IMR-90 (cell line): ENCODE measurements at regions not wholly inside any gene's neighbourhood (a gene's known extent, or its start where the extent isn't known, plus 50 kb on each side); places are given as distances from the start of the nearest gene placed in this dataset.

Source experiments
- ATAC-seq: fragments of 200-7000 bp; cut with Tn5 transposase; 2 replicates; pipeline ENCODE4 v1.9.1; 2020; ENCODE audit warnings: low read depth, mild to moderate bottlenecking, moderate library complexity
- BruUV-seq: library from RNA; stranded (reverse); fragments of 400-500 nt; replicated peaks from 2 replicates; lab custom pipeline; 2021; lab: Mats Ljungman, UMichigan
- CTCF ChIA-PET: fragments of 300-600 bp; formaldehyde crosslinking; extraction: SDS; loops from one replicate; lab custom pipeline; 2021; ENCODE audit warnings: antibody characterized with exemption; lab: Yijun Ruan, JAX
- POLR2A ChIA-PET: fragments of 300-600 bp; sonication (Branson Sonifier 250); formaldehyde crosslinking; loops from one replicate; lab custom pipeline; 2022; ENCODE audit warnings: antibody characterized with exemption; ENCODE audit not compliant: unreplicated experiment; lab: Charles Lee
- DNase-seq: peaks from one replicate; pipeline ENCODE4 v3.0.0; 2013
- H2AFZ ChIP-seq: replicated peaks from 2 replicates; pipeline ENCODE3; 2013; ENCODE audit warnings: low read length, mild to moderate bottlenecking; ENCODE audit not compliant: poor library complexity
- H2AK5ac ChIP-seq: 2 replicates; pipeline ENCODE4 v1.6.1; 2013; ENCODE audit warnings: low read depth, low read length, inconsistent platforms
- H2AK9ac ChIP-seq: replicated peaks from 2 replicates; pipeline ENCODE3; 2013; ENCODE audit warnings: mild to moderate bottlenecking, low read depth, low read length, moderate library complexity; ENCODE audit not compliant: poor library complexity
- H2BK120ac ChIP-seq: 2 replicates; pipeline ENCODE4 v1.6.1; 2013; ENCODE audit warnings: low read depth, low read length, inconsistent platforms
- H2BK15ac ChIP-seq: 3 replicates; pipeline ENCODE4 v1.6.1; 2013; ENCODE audit warnings: low read depth, low read length, inconsistent platforms
- H2BK20ac ChIP-seq: 2 replicates; pipeline ENCODE4 v1.6.1; 2013; ENCODE audit warnings: low read depth, mild to moderate bottlenecking, inconsistent platforms, low read length, moderate library complexity
- H2BK5ac ChIP-seq: 2 replicates; pipeline ENCODE4 v1.6.1; 2013; ENCODE audit warnings: mild to moderate bottlenecking, low read depth, low read length, inconsistent platforms; ENCODE audit not compliant: poor library complexity, severe bottlenecking
- H3K14ac ChIP-seq: replicated peaks from 2 replicates; pipeline ENCODE4 v1.6.1; 2013; ENCODE audit warnings: low read depth, low read length, inconsistent platforms
- H3K18ac ChIP-seq: 2 replicates; pipeline ENCODE4 v1.6.1; 2013; ENCODE audit warnings: low read depth, low read length, control low read depth
- H3K23ac ChIP-seq: 2 replicates; pipeline ENCODE4 v1.6.1; 2013; ENCODE audit warnings: low read depth, low read length, inconsistent platforms
- H3K27ac ChIP-seq: 2 replicates; pipeline ENCODE4 v1.5.1; 2013; ENCODE audit warnings: mild to moderate bottlenecking, control low read depth, low read length; ENCODE audit not compliant: insufficient read depth
- H3K27me3 ChIP-seq: 2 replicates; pipeline ENCODE4 v1.6.1; 2013; ENCODE audit warnings: low read length; ENCODE audit not compliant: control insufficient read depth, insufficient read depth
- H3K36me3 ChIP-seq: 2 replicates; pipeline ENCODE4 v1.6.1; 2013; ENCODE audit warnings: low read length, mixed read lengths; ENCODE audit not compliant: control insufficient read depth, insufficient read depth
- H3K4ac ChIP-seq: 2 replicates; pipeline ENCODE4 v1.6.1; 2013; ENCODE audit warnings: low read depth, low read length, inconsistent platforms
- H3K4me1 ChIP-seq: 2 replicates; pipeline ENCODE4 v1.6.1; 2013; ENCODE audit warnings: low read length, mixed read lengths; ENCODE audit not compliant: control insufficient read depth, insufficient read depth
- H3K4me2 ChIP-seq: 2 replicates; pipeline ENCODE4 v1.6.1; 2013; ENCODE audit warnings: low read depth, mild to moderate bottlenecking, control low read depth, low read length, moderate library complexity
- H3K4me3 ChIP-seq: 2 replicates; pipeline ENCODE4 v1.5.1; 2013; ENCODE audit warnings: low read depth, mild to moderate bottlenecking, control low read depth, low read length, moderate library complexity; ENCODE audit not compliant: insufficient read depth
- H3K56ac ChIP-seq: 2 replicates; pipeline ENCODE4 v1.6.1; 2013; ENCODE audit warnings: low read length, inconsistent platforms; ENCODE audit not compliant: insufficient read depth; ENCODE audit errors: extremely low read depth
- H3K79me1 ChIP-seq, 2 experiments: 2 replicates each; pipeline ENCODE4 v1.6.1; 2013; ENCODE audit warnings: low read length in 2 of 2, inconsistent platforms in 1 of 2, low read depth in 1 of 2
- H3K9ac ChIP-seq: 2 replicates; pipeline ENCODE4 v1.6.1; 2013; ENCODE audit warnings: low read depth, low read length, control low read depth
- H3K9me1 ChIP-seq: 2 replicates; pipeline ENCODE4 v1.6.1; 2013; ENCODE audit warnings: low read length, inconsistent platforms; ENCODE audit not compliant: insufficient read depth
- H3K9me3 ChIP-seq: 2 replicates; pipeline ENCODE4 v1.6.1; 2013; ENCODE audit warnings: low read length; ENCODE audit not compliant: control insufficient read depth, insufficient read depth
- H4K20me1 ChIP-seq: 2 replicates; pipeline ENCODE4 v1.6.1; 2013; ENCODE audit warnings: low read length, inconsistent platforms; ENCODE audit not compliant: insufficient read depth
- H4K5ac ChIP-seq: 2 replicates; pipeline ENCODE4 v1.6.1; 2013; ENCODE audit warnings: mild to moderate bottlenecking, low read depth, low read length, control low read depth
- H4K8ac ChIP-seq, 2 experiments: 2 replicates each; pipeline ENCODE4 v1.6.1; 2013; ENCODE audit warnings: low read depth in 2 of 2, low read length in 2 of 2, control low read depth in 1 of 2, inconsistent platforms in 1 of 2
- H4K91ac ChIP-seq: 2 replicates; pipeline ENCODE4 v1.6.1; 2013; ENCODE audit warnings: low read depth, low read length, inconsistent platforms; ENCODE audit not compliant: insufficient read depth
- CEBPB ChIP-seq: IDR thresholded peaks from 2 replicates; pipeline ENCODE4 v1.6.1; 2012; ENCODE audit warnings: low read depth, low read length, improper control_type of control experiment
- MAZ ChIP-seq: IDR thresholded peaks from 2 replicates; pipeline ENCODE4 v1.6.1; 2012; ENCODE audit warnings: low read depth, mild to moderate bottlenecking, low read length, improper control_type of control experiment, moderate library complexity, borderline replicate concordance
- MXI1 ChIP-seq: IDR thresholded peaks from 2 replicates; pipeline ENCODE4 v1.6.1; 2012; ENCODE audit warnings: low read depth, mild to moderate bottlenecking, low read length, moderate library complexity, borderline replicate concordance
- RFX5 ChIP-seq: IDR thresholded peaks from 2 replicates; pipeline ENCODE4 v1.8.0; 2012; ENCODE audit warnings: low read depth, mild to moderate bottlenecking, low read length, moderate library complexity
- SMC3 ChIP-seq: fragments of 150-350 bp; IDR thresholded peaks from 2 replicates; pipeline ENCODE4 v1.6.1; 2016; ENCODE audit warnings: low read depth, mild to moderate bottlenecking, antibody characterized with exemption, low read length, moderate library complexity
- WGBS, 2 experiments: methylation state at CpG; one replicate each; pipeline versions ENCODE4 v1.1.5 to v1.1.7; 2013; ENCODE audit warnings: missing lambda C conversion rate in 2 of 2; ENCODE audit not compliant: insufficient read length in 1 of 2; ENCODE audit errors: extremely low coverage in 2 of 2; 5-methylcytosine and 5-hydroxymethylcytosine counted together
- dilution Hi-C: fragments of 300-500 bp; cut with HindIII; formaldehyde crosslinking; loops from one replicate; pipeline ENCODE4 v1.14.3; 2018; ENCODE audit warnings: low sequenced_read_pairs; ENCODE audit not compliant: unreplicated experiment
- in situ Hi-C: fragments of 300-500 bp; cut with MboI; formaldehyde crosslinking; loops from 3 replicates; pipeline ENCODE4 v1.14.3; 2019; ENCODE audit warnings: low sequenced_read_pairs, inconsistent platforms, mixed read lengths
- intact Hi-C: fragments of 100-400 bp; cut with micrococcal nuclease; formaldehyde crosslinking; loops from 2 replicates; pipeline ENCODE4 v1.10.0; 2022

DNA sequence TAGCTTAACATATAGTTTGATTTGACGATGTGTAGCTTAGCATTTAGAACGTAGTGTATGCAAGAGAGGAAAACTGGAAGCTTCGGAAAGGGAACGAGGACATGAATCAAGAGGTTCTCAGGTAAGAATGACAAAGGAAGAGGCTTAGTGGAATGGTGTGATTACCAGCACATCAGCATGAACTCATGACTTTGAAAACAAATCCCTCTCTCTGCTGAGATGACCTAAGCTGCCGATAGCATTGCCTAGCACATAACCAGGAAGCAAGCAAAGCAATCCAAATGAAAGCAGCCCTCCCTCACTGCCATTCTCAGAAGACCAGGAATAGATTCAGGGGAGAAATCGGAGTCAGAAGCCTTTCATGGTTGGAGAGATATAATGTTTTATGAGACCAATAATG is 51.3 kb upstream of the CCL1 start:
- Histone ChIP-seq H2AFZ (no peak overlapping the region), H2BK5ac (no peak overlapping the region), H2AK5ac (no peak overlapping the region), H3K27ac (no peak overlapping the region), H3K23ac (no peak overlapping the region), H3K36me3 (no peaks in the 10 kb centered on the region), H4K8ac (no peak overlapping the region), H3K9me3 (no peaks in the 10 kb centered on the region), H3K56ac (no peak overlapping the region), H3K4ac (no peak overlapping the region), H2BK120ac (no peak overlapping the region), H3K4me3 (no peak overlapping the region), H3K4me1 (no peaks in the 10 kb centered on the region), H3K14ac (no peak overlapping the region), H2AK9ac (no peak overlapping the region), H3K27me3 (peaks cover 6% of the 10 kb centered on the region), H3K4me2 (no peak overlapping the region), H4K91ac (no peak overlapping the region), H3K18ac (no peak overlapping the region), H2BK20ac (no peak overlapping the region), H4K5ac (no peak overlapping the region), H3K9me1 (no peaks in the 10 kb centered on the region), H2BK15ac (no peak overlapping the region), H3K9ac (no peak overlapping the region), H4K20me1 (no peaks in the 10 kb centered on the region), H3K79me1 (no peaks in the 10 kb centered on the region)
- dilution Hi-C loops (no loop called here), in situ Hi-C loops (loop anchor here (25.0 kb wide), 1 partner anchor 1123 kb away; the partner anchor contains the start of gene SLFN12L), intact Hi-C loops (no loop called here)
- no peak for TF ChIP-seq CEBPB
- no peak for TF ChIP-seq RFX5
- TF ChIP-seq MXI1, result no peak
- no peak for TF ChIP-seq MAZ
- TF ChIP-seq SMC3, result no peak
- 7% methylated on average over 3 of the region's 6 CpGs; no CpG with 5 or more reads in 1 of the 2 experiments for WGBS, 2 experiments
- DNase-seq, result no peak
- ATAC-seq, result no peak
- ChIA-PET CTCF (no interaction called here), POLR2A (no interaction called here)
- no TSS peak for BruUV-seq
